Ishikawa (cell line): ENCODE measurements at regions not wholly inside any gene's neighbourhood (a gene's known extent, or its start where the extent isn't known, plus 50 kb on each side); places are given as distances from the start of the nearest gene placed in this dataset.

Experiments
- CEBPB ChIP-seq: IDR thresholded peaks from 2 replicates; pipeline ENCODE4 v1.6.1; 2012
- CREB1 ChIP-seq: IDR thresholded peaks from 2 replicates; pipeline ENCODE4 v1.6.1; 2012; ENCODE audit warnings: low read depth
- EGR1 ChIP-seq: IDR thresholded peaks from 2 replicates; pipeline ENCODE4 v1.6.1; 2012
- EP300 ChIP-seq: IDR thresholded peaks from 2 replicates; pipeline ENCODE4 v1.6.1; 2012; ENCODE audit warnings: borderline replicate concordance
- FOXM1 ChIP-seq: IDR thresholded peaks from 2 replicates; pipeline ENCODE4 v1.6.1; 2012; ENCODE audit warnings: low read depth, borderline replicate concordance
- MAX ChIP-seq: IDR thresholded peaks from 2 replicates; pipeline ENCODE4 v1.6.1; 2012
- NFIC ChIP-seq: IDR thresholded peaks from 2 replicates; pipeline ENCODE4 v1.6.1; 2012
- RAD21 ChIP-seq: IDR thresholded peaks from 2 replicates; pipeline ENCODE4 v1.6.1; 2012; ENCODE audit warnings: low read depth
- REST ChIP-seq: IDR thresholded peaks from 2 replicates; pipeline ENCODE4 v1.6.1; 2012; ENCODE audit warnings: low read depth, mild to moderate bottlenecking
- TAF1 ChIP-seq: IDR thresholded peaks from 2 replicates; pipeline ENCODE4 v1.6.1; 2012; ENCODE audit warnings: low read depth, mild to moderate bottlenecking
- TCF12 ChIP-seq: IDR thresholded peaks from 2 replicates; pipeline ENCODE4 v1.6.1; 2012; ENCODE audit warnings: low read depth
- TEAD4 ChIP-seq: IDR thresholded peaks from 2 replicates; pipeline ENCODE4 v1.6.1; 2012
- USF1 ChIP-seq: IDR thresholded peaks from 2 replicates; pipeline ENCODE4 v1.6.1; 2012
- YY1 ChIP-seq: IDR thresholded peaks from 2 replicates; pipeline ENCODE4 v1.6.1; 2012; ENCODE audit warnings: low read depth
- ZBTB7A ChIP-seq: IDR thresholded peaks from 2 replicates; pipeline ENCODE4 v1.6.1; 2012; ENCODE audit warnings: low read depth

- TF ChIP-seq CREB1 (no peak), ZBTB7A (no peak), FOXM1 (no peak), YY1 (no peak), USF1 (no peak), MAX (no peak), TEAD4 (no peak), CEBPB (no peak), RAD21 (no peak), REST (no peak), TCF12 (no peak), TAF1 (no peak), EGR1 (no peak), NFIC (no peak), EP300 (no peak)
These were observed 648.5 kb upstream of the NR2F2 start for GRCh38 chr15:95681836-95682544.

GRCh38 chr15:95684126-95684525, 646.4 kb upstream of the NR2F2 start:
- TF ChIP-seq TCF12: no peak
- no peak for TF ChIP-seq EP300
- TF ChIP-seq USF1: no peak
- TF ChIP-seq CEBPB: no peak
- no peak for TF ChIP-seq CREB1
- no peak for TF ChIP-seq TAF1
- TF ChIP-seq REST: no peak
- TF ChIP-seq ZBTB7A: no peak
- TF ChIP-seq FOXM1: no peak
- no peak for TF ChIP-seq TEAD4
- no peak for TF ChIP-seq EGR1
- no peak for TF ChIP-seq YY1
- no peak for TF ChIP-seq MAX

GRCh38 chr15:95684693-95685115, 645.8 kb upstream of the NR2F2 start:
- TF ChIP-seq EP300 (no peak), TEAD4 (no peak), CREB1 (no peak), REST (no peak), YY1 (no peak), RAD21 (no peak), TCF12 (no peak), MAX (no peak), EGR1 (no peak), USF1 (no peak), FOXM1 (no peak)

- TF ChIP-seq USF1 (no peak), RAD21 (no peak), YY1 (no peak), CEBPB (no peak), EP300 (no peak), TCF12 (no peak)
These were observed 643.4 kb upstream of the NR2F2 start for GRCh38 chr15:95687061-95687460.
